HG02678 (cell line): ENCODE measurements at regions not wholly inside any gene's neighbourhood (a gene's known extent, or its start where the extent isn't known, plus 50 kb on each side); places are given as distances from the start of the nearest gene placed in this dataset.
"Not testable (repeated sequence)": the region's sequence is repeated elsewhere in the genome, so short reads cannot be mapped to it uniquely, and the experiment has no call there.

ENCODE experiments used
- ATAC-seq: cut with Tn5 transposase; IDR thresholded peaks from one replicate; pipeline ENCODE4 v1.9.1; 2021; ENCODE audit warnings: mild to moderate bottlenecking, moderate library complexity; ENCODE audit not compliant: unreplicated experiment

- not testable (repeated sequence) for ATAC-seq
Observed at GRCh38 chr17:77629284-77629683, 329.2 kb upstream of the TNRC6C start.

DNA sequence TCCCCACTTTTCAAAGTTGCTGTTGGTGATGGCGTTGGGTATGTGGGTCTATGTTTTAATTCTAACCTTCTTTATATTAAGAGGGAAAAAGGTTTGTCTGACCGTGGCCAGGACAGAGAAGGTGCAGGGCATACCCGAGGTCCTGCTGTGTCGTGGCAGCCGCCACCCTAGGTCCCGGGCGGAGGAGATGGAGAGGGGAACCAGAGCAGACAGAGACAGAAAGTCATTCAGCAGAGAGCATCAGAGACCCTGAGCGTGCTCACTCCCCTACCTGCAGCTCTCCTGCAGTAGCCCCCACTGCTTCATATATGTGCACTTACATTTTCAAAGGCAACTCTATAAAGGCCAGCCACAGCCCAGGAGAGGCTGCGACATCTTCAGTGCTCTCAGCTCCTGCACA lies 327.2 kb upstream of the TNRC6C start:
- no peak for ATAC-seq

- no peak for ATAC-seq
Observed at GRCh38 chr17:77632619-77633018, 325.9 kb upstream of the TNRC6C start.

DNA sequence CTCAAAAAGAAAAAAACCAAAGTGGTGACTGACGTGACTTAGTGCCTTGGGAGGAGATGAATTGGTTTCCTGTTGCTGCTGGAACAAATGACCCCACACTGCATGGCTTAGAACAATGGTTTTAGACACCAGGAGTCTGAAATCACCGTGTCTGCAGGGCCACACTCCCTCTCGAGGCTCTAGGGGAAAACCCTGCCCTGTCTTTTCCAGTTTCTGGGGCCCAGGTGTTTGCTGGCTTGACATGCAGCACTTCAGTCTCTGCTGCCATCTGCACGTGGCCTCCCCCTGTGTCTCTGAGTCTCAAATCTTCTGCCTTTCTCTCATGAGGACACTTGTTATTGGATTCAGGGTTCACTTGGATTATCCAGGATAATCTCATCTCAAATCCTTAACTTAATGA lies 323.8 kb upstream of the TNRC6C start:
- no peak for ATAC-seq

- no peak for ATAC-seq
Observed at GRCh38 chr17:77635176-77635575, 323.3 kb upstream of the TNRC6C start.

DNA sequence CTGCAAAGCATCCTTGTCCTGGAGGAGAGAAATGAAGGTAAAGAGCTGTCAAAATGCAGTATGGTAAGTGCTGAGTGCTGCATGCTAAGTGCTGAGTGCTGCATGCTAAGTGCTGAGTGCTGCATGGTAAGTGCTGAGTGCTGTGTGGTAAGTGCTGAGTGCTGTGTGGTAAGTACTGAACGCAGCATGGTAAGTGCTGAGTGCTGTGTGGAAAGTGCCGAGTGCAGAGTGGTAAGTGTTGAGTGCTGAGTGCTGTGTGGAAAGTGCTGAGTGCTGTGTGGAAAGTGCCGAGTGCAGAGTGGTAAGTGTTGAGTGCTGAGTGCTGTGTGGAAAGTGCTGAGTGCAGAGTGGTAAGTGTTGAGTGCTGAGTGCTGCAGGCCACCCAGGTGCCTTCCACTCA lies 322.7 kb upstream of the TNRC6C start:
- ATAC-seq = not testable (repeated sequence)

GRCh38 chr17:77636835-77637817 lies 321.4 kb upstream of the TNRC6C start:
- ATAC-seq = no peak

DNA sequence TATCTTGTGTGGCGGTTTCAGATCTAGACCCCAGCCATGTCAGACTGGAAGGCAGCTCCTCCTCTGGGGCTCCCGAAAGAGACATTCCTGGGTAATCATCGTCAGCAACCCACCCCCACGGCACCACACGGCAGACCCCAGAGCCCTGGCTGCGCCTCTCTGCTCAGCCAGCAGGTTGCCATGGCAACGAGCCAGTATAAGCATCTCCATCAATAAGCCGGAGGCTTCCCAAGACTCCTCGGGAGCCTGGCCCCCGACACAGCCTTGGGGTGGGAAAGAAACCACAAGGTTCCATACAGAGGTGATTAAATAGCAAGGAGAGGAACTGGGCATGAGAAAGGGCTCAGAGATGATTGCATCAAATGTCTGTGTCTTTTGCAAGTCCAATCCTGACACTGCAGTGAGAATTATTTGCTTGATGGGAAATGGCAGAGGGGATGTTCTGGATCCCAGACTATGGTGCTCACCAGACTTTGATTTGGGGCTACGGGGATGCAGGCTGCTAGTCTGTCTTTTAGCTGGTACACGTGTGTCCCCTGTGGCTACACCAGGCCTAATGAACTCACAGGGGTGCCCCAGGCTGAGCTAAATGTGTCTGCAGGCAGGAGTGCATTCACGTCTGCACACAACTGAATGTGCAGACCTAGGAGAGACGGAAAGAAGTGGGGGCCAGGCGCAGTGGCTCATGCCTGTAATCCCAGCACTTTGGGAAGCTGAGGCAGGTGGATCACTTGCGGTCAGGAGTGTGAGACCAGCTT lies 320.5 kb upstream of the TNRC6C start:
- ATAC-seq = no peak

DNA sequence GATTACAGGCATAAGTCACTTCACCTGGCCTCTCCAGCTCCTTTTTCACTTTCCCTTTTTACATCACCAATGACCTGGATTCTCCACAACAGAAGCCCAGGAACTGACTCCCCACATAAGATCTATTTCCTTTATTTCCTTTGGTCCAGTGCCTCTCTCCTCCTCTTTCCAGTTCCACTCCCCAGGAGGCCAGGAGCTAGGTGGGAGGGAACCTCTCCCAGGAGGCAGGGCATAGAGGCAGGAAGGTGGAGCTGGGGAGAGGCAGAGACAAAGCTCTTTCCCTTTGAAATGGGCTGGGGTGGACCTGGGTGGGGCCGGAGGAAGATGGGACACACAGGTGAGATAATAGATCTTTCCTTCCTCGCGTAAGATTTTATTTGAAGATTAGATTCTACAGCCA lies 318.3 kb upstream of the TNRC6C start:
- ATAC-seq = no peak

- ATAC-seq = no peak
Observed at GRCh38 chr17:77640916-77641605, 317.4 kb upstream of the TNRC6C start.

DNA sequence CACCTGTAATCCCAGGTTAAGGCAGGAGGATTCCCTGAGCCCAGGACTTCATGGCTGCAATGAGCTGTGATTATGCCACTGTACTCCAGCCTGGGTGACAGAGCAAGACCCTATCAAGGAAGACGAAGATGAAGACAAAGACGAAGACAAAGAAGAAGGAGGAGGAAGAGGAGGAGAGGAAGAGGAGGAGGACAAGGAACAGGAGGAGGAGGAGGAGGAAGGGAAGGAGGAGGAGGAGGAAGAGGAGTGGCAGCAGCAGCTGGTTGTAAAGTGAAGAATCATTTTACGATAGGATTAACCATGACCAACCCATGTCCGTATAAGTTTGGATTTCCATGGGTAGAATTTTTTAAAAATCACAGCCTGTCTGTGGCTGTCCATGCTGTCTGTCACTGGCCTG lies 316.8 kb upstream of the TNRC6C start:
- ATAC-seq = no peak

DNA sequence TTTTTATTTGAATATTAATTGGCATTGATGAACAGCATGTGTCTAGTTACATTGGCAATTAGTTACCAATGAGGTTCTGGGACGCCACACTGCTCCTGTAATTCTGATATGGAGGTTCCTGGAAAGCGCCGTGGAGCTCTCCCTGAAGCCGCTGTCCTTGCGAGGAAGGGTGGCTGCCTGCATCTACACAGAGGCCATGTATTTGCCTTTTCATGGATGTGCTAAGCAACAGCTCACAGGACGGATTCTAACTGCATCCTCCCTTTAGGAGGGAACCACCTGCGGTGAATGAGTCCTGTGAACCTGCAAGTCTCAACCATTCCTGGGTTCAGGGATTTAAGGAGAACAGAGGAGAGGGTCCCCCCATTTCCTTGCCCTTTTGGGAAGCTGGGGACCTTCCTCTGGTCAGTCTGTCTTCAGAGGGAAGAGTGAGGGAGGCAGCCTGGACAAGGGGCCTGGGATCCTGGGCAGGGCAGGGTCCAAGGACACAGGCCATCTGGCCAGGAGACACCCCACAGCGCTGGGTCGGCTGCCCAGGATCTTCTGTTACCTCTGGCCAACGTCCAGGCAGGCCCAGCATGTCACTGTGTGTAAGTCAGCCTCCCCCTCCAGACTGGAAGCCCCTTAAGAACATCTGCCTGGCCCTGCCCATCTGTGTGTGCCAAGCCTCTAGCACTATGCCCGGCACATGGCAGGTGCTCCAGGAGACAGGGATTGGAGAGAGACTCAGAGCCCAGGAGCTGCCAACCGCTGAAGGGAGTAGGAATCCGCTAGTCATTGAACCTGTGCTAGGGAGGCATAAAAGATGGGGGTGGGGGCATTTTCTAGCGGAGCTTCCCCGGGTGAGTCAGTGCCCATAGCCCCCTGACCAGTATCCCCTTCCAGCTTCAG lies 314.1 kb upstream of the TNRC6C start:
- ATAC-seq = no peak

DNA sequence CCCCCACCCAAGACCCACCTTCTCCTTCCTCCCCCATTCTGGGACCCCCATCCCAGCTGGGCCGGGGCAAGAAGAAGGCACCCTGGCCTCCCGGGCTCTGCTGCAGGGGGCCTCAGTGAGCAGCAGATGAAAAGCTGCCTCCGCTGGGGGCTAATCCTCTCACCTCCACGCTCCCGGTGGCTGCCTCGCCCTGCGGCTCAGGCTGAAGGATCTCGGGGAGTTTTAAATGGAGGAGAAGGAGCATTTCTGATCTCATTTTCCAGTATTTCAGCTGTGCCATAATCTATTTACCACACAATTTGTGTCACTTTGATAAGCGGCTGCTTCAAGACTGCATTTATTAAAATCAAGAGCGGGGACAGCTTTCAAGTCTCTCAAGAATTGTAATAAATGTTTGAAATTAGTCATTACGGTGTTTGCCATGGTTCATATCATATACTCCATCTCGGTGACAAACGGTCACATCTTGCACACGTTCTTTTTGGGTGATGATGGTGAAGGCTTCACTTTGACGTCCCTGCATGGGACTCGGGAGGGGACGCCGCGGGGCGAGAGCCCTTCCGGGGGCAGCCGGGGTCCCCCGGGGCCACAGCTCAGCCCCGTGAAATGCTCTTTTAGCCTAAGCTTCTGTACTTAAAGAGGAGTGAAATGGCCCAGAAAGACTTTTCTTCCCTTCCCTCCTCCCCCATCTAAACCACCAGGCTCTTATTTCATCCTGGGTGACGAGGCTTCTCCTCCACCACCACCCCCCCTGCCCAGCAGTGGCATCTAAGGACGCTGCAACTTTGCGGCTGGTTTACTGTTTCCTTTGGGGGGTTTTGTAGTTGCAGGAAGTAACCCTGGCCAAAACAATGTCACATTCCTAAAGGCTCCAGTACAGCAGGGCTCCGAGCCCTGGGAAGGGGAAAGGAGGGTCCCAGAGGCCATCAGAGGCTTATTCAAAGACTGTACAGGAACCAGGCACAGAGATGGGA lies 313.1 kb upstream of the TNRC6C start:
- no peak for ATAC-seq

DNA sequence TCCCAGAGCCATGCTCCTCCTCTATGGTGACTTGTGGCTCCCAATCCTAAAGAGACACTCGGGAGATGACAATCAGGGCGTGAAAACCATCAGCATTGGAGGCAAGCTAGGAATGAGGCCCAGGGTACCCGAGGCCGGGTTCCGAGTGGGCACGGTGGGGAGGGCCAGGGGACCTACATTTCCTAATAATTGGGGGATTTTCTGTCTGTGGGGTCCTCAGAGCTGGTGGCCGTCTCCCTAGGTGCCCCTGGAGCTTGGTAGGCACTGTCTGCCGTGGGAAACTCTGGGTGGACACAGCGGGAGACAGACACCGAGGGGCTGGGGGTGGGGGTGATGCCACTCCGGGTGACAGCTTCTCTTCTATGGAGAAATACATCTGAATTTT lies 312.5 kb upstream of the TNRC6C start:
- ATAC-seq = no peak

GRCh38 chr17:77647531-77647930 lies 311.0 kb upstream of the TNRC6C start:
- no peak for ATAC-seq

GRCh38 chr17:77649717-77650211 lies 308.7 kb upstream of the TNRC6C start:
- no peak for ATAC-seq

DNA sequence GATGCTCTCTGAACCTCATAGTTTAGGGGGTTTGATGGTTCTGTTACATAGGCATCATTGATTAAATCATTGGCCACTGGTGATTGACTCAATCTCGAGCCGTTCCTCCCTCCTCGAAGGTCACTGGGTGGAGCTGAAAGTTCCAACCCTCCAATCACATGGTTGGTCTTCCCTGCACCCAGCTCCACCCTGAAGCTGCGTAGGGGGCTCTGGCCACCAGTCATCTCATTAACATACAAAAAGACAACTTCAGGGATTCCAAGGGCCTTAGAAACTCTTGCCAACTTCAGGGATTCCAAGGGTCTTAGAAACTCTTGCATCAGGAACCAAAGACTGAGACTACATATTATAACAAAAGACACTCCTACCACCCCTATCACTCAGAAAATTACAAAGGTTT lies 306.5 kb upstream of the TNRC6C start:
- ATAC-seq = no peak

DNA sequence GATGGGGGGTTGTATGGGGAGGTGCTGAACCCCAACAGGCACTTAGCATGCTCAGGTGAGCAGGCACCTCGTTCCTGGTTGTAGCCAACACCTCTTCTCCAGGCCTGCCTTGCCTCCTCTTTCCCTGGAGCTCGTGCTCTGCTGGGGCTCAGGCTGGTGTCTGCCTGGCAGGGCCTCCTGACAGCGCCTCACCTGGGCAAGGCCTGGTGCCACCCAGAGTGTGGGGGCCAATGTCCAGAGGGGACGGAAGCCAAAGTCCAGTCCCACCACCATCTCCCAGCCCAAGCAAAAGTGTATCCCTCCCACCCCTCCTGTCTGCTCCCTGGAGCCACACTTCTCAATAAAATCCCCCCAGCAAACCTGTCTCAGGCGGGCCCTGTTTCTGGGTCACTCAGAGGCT lies 304.2 kb upstream of the TNRC6C start:
- ATAC-seq = no peak

- no peak for ATAC-seq
Observed at GRCh38 chr17:77654850-77655249, 303.7 kb upstream of the TNRC6C start.
